Right atrium auricular region (tissue), 2 donors: ENCODE measurements at regions not wholly inside any gene's neighbourhood (a gene's known extent, or its start where the extent isn't known, plus 50 kb on each side); places are given as distances from the start of the nearest gene placed in this dataset.

Source experiments
- DNase-seq: peaks from one replicate; pipeline ENCODE4 v3.0.0-alpha.2; 2019; ENCODE audit warnings: low spot score
- H3K27ac ChIP-seq, 2 donors: fragments of 200-600 bp; sonication (generic); 1 replicate in 1 of 2; 2 replicates in 1 of 2; pipeline ENCODE4 v1.5.1; 2016 to 2019
- H3K27me3 ChIP-seq, 2 donors: fragments of 200-600 bp; sonication (generic); one replicate each; pipeline versions ENCODE4 v1.5.1 to v1.6.0; 2017 to 2019
- H3K36me3 ChIP-seq: fragments of 200-600 bp; sonication (generic); one replicate; pipeline ENCODE4 v1.5.1; 2016
- H3K4me1 ChIP-seq, 2 donors: fragments of 200-600 bp; sonication (generic); one replicate each; pipeline versions ENCODE4 v1.5.1 to v1.6.0; 2017 to 2019
- H3K4me3 ChIP-seq, 2 donors: fragments of 200-600 bp; sonication (generic); 1 replicate in 1 of 2; 2 replicates in 1 of 2; pipeline ENCODE4 v1.5.1; 2017 to 2019; ENCODE audit warnings: mild to moderate bottlenecking in 1 of 2, moderate library complexity in 1 of 2
- H3K9me3 ChIP-seq, 2 donors: fragments of 200-600 bp; sonication (generic); one replicate each; pipeline ENCODE4 v1.5.1; 2019
- TF ChIP-seq, protein P1 (sequence below), 2 donors: fragments of 200-600 bp; sonication (generic); IDR thresholded peaks; one replicate each; pipeline ENCODE4 v1.5.1; 2019; ENCODE audit warnings: antibody characterized with exemption in 2 of 2

- no peak overlapping the region for H3K27ac ChIP-seq
These were observed 60.0 kb upstream of the NTPCR start for GRCh38 chr1:232890340-232890943.

DNA sequence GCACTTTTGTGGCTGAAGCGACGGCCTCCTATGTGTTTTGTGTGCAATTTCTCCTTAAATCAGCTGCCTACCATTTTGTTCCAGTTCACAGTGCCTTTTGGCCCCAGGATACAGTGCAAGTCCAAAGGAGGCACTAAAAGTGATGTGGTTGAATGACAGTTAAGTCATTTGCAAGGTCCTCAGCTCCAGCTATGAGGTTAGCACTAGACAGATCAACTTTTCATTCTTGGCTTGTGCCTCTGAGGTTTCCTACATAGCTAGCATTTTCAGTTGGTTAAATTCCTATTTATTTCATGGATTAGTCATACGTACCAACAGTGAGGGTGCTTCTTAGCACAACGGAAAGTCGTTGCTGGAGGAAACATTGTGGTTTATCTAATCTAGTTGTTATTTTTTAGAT is 59.3 kb upstream of the NTPCR start:
- H3K27ac ChIP-seq: no peak overlapping the region
- H3K4me3 ChIP-seq: no peak overlapping the region
- H3K36me3 ChIP-seq: no peaks in the 10 kb centered on the region
- no peaks in the 10 kb centered on the region for H3K27me3 ChIP-seq
- no peak for DNase-seq
- TF ChIP-seq, protein P1, sequence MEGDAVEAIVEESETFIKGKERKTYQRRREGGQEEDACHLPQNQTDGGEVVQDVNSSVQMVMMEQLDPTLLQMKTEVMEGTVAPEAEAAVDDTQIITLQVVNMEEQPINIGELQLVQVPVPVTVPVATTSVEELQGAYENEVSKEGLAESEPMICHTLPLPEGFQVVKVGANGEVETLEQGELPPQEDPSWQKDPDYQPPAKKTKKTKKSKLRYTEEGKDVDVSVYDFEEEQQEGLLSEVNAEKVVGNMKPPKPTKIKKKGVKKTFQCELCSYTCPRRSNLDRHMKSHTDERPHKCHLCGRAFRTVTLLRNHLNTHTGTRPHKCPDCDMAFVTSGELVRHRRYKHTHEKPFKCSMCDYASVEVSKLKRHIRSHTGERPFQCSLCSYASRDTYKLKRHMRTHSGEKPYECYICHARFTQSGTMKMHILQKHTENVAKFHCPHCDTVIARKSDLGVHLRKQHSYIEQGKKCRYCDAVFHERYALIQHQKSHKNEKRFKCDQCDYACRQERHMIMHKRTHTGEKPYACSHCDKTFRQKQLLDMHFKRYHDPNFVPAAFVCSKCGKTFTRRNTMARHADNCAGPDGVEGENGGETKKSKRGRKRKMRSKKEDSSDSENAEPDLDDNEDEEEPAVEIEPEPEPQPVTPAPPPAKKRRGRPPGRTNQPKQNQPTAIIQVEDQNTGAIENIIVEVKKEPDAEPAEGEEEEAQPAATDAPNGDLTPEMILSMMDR (IDR thresholded peaks at IDR 0.05): no peak
- peaks cover 0 to 4% of the 10 kb centered on the region in 2 donors for H3K9me3 ChIP-seq
- no peaks in the 10 kb centered on the region for H3K4me1 ChIP-seq

More at GRCh38 chr1:232890340-232890943, 60.0 kb upstream of the NTPCR start:
- TF ChIP-seq, protein P1 (IDR thresholded peaks at IDR 0.05): no peak
- no peaks in the 10 kb centered on the region for H3K27me3 ChIP-seq
- peaks cover 0 to 4% of the 10 kb centered on the region in 2 donors for H3K9me3 ChIP-seq
- no peak for DNase-seq
- H3K4me3 ChIP-seq: no peak overlapping the region
- no peaks in the 10 kb centered on the region for H3K36me3 ChIP-seq
- H3K4me1 ChIP-seq: no peaks in the 10 kb centered on the region

- Histone ChIP-seq H3K27ac (no peak overlapping the region), H3K36me3 (no peaks in the 10 kb centered on the region), H3K4me1 (no peaks in the 10 kb centered on the region), H3K4me3 (no peak overlapping the region), H3K9me3 (peaks cover 0 to 4% of the 10 kb centered on the region in 2 donors), H3K27me3 (no peaks in the 10 kb centered on the region)
- TF ChIP-seq, protein P1 (IDR thresholded peaks at IDR 0.05): no peak
- DNase-seq: no peak
These were observed 58.6 kb upstream of the NTPCR start for GRCh38 chr1:232891656-232892317.

- H3K36me3 ChIP-seq: no peaks in the 10 kb centered on the region
- H3K27ac ChIP-seq: no peak overlapping the region
- no peak overlapping the region for H3K4me3 ChIP-seq
- peaks cover 0 to 4% of the 10 kb centered on the region in 2 donors for H3K9me3 ChIP-seq
- no peaks in the 10 kb centered on the region for H3K27me3 ChIP-seq
- DNase-seq: no peak
- TF ChIP-seq, protein P1 (IDR thresholded peaks at IDR 0.05): no peak
- H3K4me1 ChIP-seq: no peaks in the 10 kb centered on the region
These were observed 56.7 kb upstream of the NTPCR start for GRCh38 chr1:232893481-232894313.

DNA sequence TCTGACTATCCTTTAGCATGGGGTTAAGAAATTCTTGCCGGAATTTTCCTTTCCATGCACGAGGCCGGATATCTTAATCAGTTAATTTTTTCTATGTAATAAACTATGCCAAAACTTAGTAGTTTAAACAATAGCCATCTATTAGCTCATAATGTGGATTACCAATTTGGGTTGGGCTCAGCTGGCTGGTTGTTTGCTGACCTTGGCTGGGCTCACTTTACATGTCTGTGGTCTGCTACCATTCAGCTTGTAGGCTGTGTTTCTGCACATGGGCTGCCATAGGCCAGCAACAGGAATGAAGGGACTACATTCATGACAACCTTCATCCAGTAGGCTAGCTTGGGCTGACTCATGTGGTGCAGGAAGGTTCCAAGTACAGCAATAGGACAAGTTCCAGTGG is 56.0 kb upstream of the NTPCR start:
- TF ChIP-seq, protein P1 (IDR thresholded peaks at IDR 0.05): no peak
- H3K27ac ChIP-seq: no peak overlapping the region

More for the DNA sequence above, 56.0 kb upstream of the NTPCR start:
- Histone ChIP-seq H3K4me3 (no peak overlapping the region), H3K4me1 (no peaks in the 10 kb centered on the region), H3K36me3 (no peaks in the 10 kb centered on the region), H3K9me3 (peaks cover 0 to 4% of the 10 kb centered on the region in 2 donors), H3K27me3 (no peaks in the 10 kb centered on the region)
- no peak for DNase-seq
